OCI-LY7 (cell line): ENCODE measurements at regions not wholly inside any gene's neighbourhood (a gene's known extent, or its start where the extent isn't known, plus 50 kb on each side); places are given as distances from the start of the nearest gene placed in this dataset.

Source experiments
- BruUV-seq: library from RNA; stranded (reverse); fragments of 400-500 nt; replicated peaks from 2 replicates; lab custom pipeline; 2021; lab: Mats Ljungman, UMichigan
- CTCF ChIA-PET: fragments of 300-600 bp; sonication (Branson Sonifier 250); formaldehyde crosslinking; loops from one replicate; lab custom pipeline; 2022; ENCODE audit warnings: antibody characterized with exemption; ENCODE audit not compliant: unreplicated experiment; lab: Charles Lee
- POLR2A ChIA-PET: fragments of 300-600 bp; sonication (Branson Sonifier 250); formaldehyde crosslinking; loops from one replicate; lab custom pipeline; 2022; ENCODE audit warnings: antibody characterized with exemption; lab: Charles Lee
- DNase-seq: peaks from one replicate; pipeline ENCODE4 v3.0.0-alpha.2; 2015; ENCODE audit warnings: low spot score
- H2AFZ ChIP-seq: fragments of 200-600 bp; sonication (generic), shearing (Covaris generic); 2 replicates; pipeline ENCODE4 v1.6.1; 2014; ENCODE audit warnings: mild to moderate bottlenecking, antibody characterized with exemption, low read length, moderate library complexity
- H3K27ac ChIP-seq: fragments of 200-600 bp; sonication (generic); 2 replicates; pipeline ENCODE4 v1.5.1; 2014; ENCODE audit warnings: mixed run types, low read depth, mild to moderate bottlenecking, moderate library complexity, low read length, inconsistent platforms; ENCODE audit not compliant: poor library complexity, severe bottlenecking
- H3K36me3 ChIP-seq: fragments of 200-600 bp; sonication (generic); 2 replicates; pipeline ENCODE4 v1.6.1; 2014; ENCODE audit warnings: mild to moderate bottlenecking, antibody characterized with exemption, low read length, moderate library complexity, mixed read lengths; ENCODE audit not compliant: insufficient read depth
- H3K4me1 ChIP-seq: fragments of 200-600 bp; sonication (generic); 2 replicates; pipeline ENCODE4 v1.5.1; 2014; ENCODE audit warnings: mild to moderate bottlenecking, low read length; ENCODE audit not compliant: insufficient read depth, poor library complexity, severe bottlenecking
- H3K4me2 ChIP-seq: fragments of 200-600 bp; sonication (generic); 2 replicates; pipeline ENCODE4 v1.6.1; 2014; ENCODE audit warnings: mild to moderate bottlenecking, low read length
- H3K4me3 ChIP-seq: fragments of 200-600 bp; sonication (generic); 2 replicates; pipeline ENCODE4 v1.5.1; 2014; ENCODE audit warnings: mild to moderate bottlenecking, low read depth, low read length; ENCODE audit not compliant: poor library complexity, severe bottlenecking
- H3K79me2 ChIP-seq: fragments of 200-600 bp; sonication (generic); 2 replicates; pipeline ENCODE4 v1.6.1; 2016; ENCODE audit warnings: low read depth, mild to moderate bottlenecking, low read length, moderate library complexity, mixed read lengths; ENCODE audit not compliant: insufficient read depth
- H3K9me2 ChIP-seq: fragments of 200-600 bp; sonication (generic); 2 replicates; pipeline ENCODE4 v1.6.1; 2016; ENCODE audit warnings: mild to moderate bottlenecking, low read length, mixed read lengths; ENCODE audit not compliant: insufficient read depth
- H3K9me3 ChIP-seq: fragments of 200-600 bp; sonication (generic); 2 replicates; pipeline ENCODE4 v1.6.1; 2014; ENCODE audit warnings: mild to moderate bottlenecking, mixed run types, low read length, mixed read lengths
- H4K20me1 ChIP-seq: fragments of 200-600 bp; sonication (generic); 2 replicates; pipeline ENCODE4 v1.6.1; 2014; ENCODE audit warnings: mild to moderate bottlenecking, antibody characterized with exemption, low read length, moderate library complexity, mixed read lengths; ENCODE audit not compliant: insufficient read depth
- CTCF ChIP-seq: fragments of 200-600 bp; sonication (generic); conservative IDR thresholded peaks from 2 replicates; pipeline ENCODE4 v1.5.1; 2014; ENCODE audit warnings: mild to moderate bottlenecking, antibody characterized with exemption, low read length, moderate library complexity, mixed read lengths
- EZH2phosphoT487 ChIP-seq: fragments of 200-600 bp; sonication (generic); IDR thresholded peaks from 2 replicates; pipeline ENCODE4 v1.6.1; 2018; ENCODE audit warnings: low read depth, borderline replicate concordance, mild to moderate bottlenecking, mixed run types, antibody characterized with exemption, low read length, moderate library complexity, mixed read lengths
- intact Hi-C: fragments of 100-400 bp; cut with micrococcal nuclease; formaldehyde crosslinking; loops from one replicate; pipeline ENCODE4 v1.10.0; 2022; ENCODE audit not compliant: unreplicated experiment

- no peak for TF ChIP-seq CTCF
- no peak for TF ChIP-seq EZH2phosphoT487
- no peaks in the 10 kb centered on the region for H3K9me2 ChIP-seq
- no peak overlapping the region for H3K4me2 ChIP-seq
- H3K36me3 ChIP-seq = no peaks in the 10 kb centered on the region
- DNase-seq = no peak
- H4K20me1 ChIP-seq = no peaks in the 10 kb centered on the region
- H3K4me3 ChIP-seq = no peak overlapping the region
- intact Hi-C loops = no loop called here
- no peaks in the 10 kb centered on the region for H3K9me3 ChIP-seq
- no peaks in the 10 kb centered on the region for H3K79me2 ChIP-seq
- no peak overlapping the region for H2AFZ ChIP-seq
- H3K4me1 ChIP-seq = no peaks in the 10 kb centered on the region
- POLR2A ChIA-PET = interaction anchor here (0.9 kb wide), 1 partner anchor 10 kb away, joined by 3 read pairs; no protein-coding TSS in a partner anchor
- no peak overlapping the region for H3K27ac ChIP-seq
- CTCF ChIA-PET = no interaction called here
- BruUV-seq = no TSS peak
These were observed 1519.9 kb upstream of the ACVR2A start for GRCh38 chr2:146324951-146325350.

- Histone ChIP-seq H3K27ac (no peak overlapping the region), H3K79me2 (no peaks in the 10 kb centered on the region), H3K9me3 (no peaks in the 10 kb centered on the region), H2AFZ (no peak overlapping the region), H3K36me3 (no peaks in the 10 kb centered on the region), H3K9me2 (no peaks in the 10 kb centered on the region), H4K20me1 (no peaks in the 10 kb centered on the region), H3K4me3 (no peak overlapping the region), H3K4me2 (no peak overlapping the region), H3K4me1 (no peaks in the 10 kb centered on the region)
- BruUV-seq = no TSS peak
- intact Hi-C loops = no loop called here
- POLR2A ChIA-PET = interaction anchor here (1.0 kb wide), 1 partner anchor 19 kb away, joined by 4 read pairs; no protein-coding TSS in a partner anchor
- no peak for DNase-seq
- TF ChIP-seq EZH2phosphoT487 = no peak
- TF ChIP-seq CTCF = no peak
- CTCF ChIA-PET = no interaction called here
These were observed 1521.3 kb upstream of the ACVR2A start for GRCh38 chr2:146323564-146323963.

- intact Hi-C loops = no loop called here
- no peaks in the 10 kb centered on the region for H3K4me1 ChIP-seq
- no peak for TF ChIP-seq CTCF
- TF ChIP-seq EZH2phosphoT487 = no peak
- no peak overlapping the region for H3K4me2 ChIP-seq
- no peaks in the 10 kb centered on the region for H3K9me3 ChIP-seq
- ChIA-PET POLR2A (interaction anchor here (0.7 to 1.0 kb wide), 2 partner anchors 14 to 76 kb away, joined by 3 read pairs; no protein-coding TSS in a partner anchor), CTCF (no interaction called here)
- H3K36me3 ChIP-seq = no peaks in the 10 kb centered on the region
- H3K4me3 ChIP-seq = no peak overlapping the region
- no peak overlapping the region for H2AFZ ChIP-seq
- no TSS peak for BruUV-seq
- H3K79me2 ChIP-seq = no peaks in the 10 kb centered on the region
- H3K9me2 ChIP-seq = no peaks in the 10 kb centered on the region
- DNase-seq = no peak
- no peak overlapping the region for H3K27ac ChIP-seq
- H4K20me1 ChIP-seq = no peaks in the 10 kb centered on the region
These were observed 1523.7 kb upstream of the ACVR2A start for GRCh38 chr2:146321175-146321574.
